ENCODE measurements at regions not wholly inside any gene's neighbourhood (a gene's known extent, or its start where the extent isn't known, plus 50 kb on each side); places are given as distances from the start of the nearest gene placed in this dataset.

DNA sequence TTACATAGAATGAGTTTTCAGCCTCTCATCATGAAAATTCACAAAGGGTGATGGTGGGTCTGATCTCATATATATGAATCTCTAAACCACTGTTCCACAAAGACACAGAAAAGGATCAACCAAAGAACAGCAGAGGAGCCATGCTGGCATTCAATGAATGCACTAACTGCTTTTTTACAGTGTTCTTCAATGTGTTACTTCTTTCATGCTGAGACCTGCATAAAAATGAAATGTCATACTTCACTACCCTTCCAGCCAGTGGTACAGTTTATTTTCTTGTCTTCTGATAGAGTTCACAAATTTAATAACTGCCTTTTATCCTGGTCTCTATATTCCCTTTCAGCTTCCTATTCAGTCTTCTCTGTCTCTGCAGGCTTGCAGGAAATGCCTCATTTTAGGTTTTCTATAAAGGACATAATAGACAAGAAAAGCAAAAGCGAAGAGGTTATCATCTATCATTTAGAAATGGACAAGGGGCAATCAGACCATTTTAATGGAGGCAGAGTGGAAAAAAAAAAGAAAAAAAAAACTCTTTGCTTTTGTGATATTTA, 836.7 kb upstream of the FOXG1 start:
- no peaks in the 10 kb centered on the region for H3K9me3 ChIP-seq (ENCODE audit: low read length)
- peak overlapping the region; percentile 6 for H3K4me3 ChIP-seq (ENCODE audit: low read length)
- no peaks in the 10 kb centered on the region for H3F3A ChIP-seq (ENCODE audit: insufficient read depth, low read length, poor library complexity, severe bottlenecking)
- no peak for TF ChIP-seq MXI1 (conservative IDR thresholded peaks at IDR 0.05; ENCODE audit: poor library complexity, severe bottlenecking)
- peak; percentile 61 for TF ChIP-seq RAD21 (conservative IDR thresholded peaks at IDR 0.05)
- TF ChIP-seq SMC3 (conservative IDR thresholded peaks at IDR 0.05; ENCODE audit: poor library complexity) = peak; percentile 57
- TF ChIP-seq REST (IDR thresholded peaks at IDR 0.05; ENCODE audit: borderline replicate concordance) = peak; percentile 85
- peak; percentile 88 for TF ChIP-seq EP300 (conservative IDR thresholded peaks at IDR 0.05; ENCODE audit: poor library complexity, severe bottlenecking)
- TF ChIP-seq POLR2AphosphoS5 (IDR thresholded peaks at IDR 0.05) = peak; percentile 73
- no peak for TF ChIP-seq CTCF (IDR thresholded peaks at IDR 0.05; ENCODE audit: poor library complexity, severe bottlenecking)
- no peaks in the 10 kb centered on the region for H3K9me2 ChIP-seq (ENCODE audit: insufficient read depth, low read length)
- peak overlapping the region; percentile 36 for H3K9ac ChIP-seq (ENCODE audit: low read length)
- no peaks in the 10 kb centered on the region for H3K79me2 ChIP-seq (replicated peaks; ENCODE audit: insufficient read depth, low read length)
- no peak overlapping the region for H2AFZ ChIP-seq (ENCODE audit: low read depth, low read length)
- H3K27ac ChIP-seq (ENCODE audit: low read length) = peak overlapping the region; percentile 78
- no peaks in the 10 kb centered on the region for H3K36me3 ChIP-seq (ENCODE audit: insufficient read depth, low read length)
- no peak overlapping the region for H3K4me2 ChIP-seq (ENCODE audit: low read length)
- H3K27me3 ChIP-seq (ENCODE audit: insufficient read depth, low read depth, low read length) = no peaks in the 10 kb centered on the region
- H4K20me1 ChIP-seq (ENCODE audit: insufficient read depth) = no peaks in the 10 kb centered on the region

- Histone ChIP-seq H3K4me3 (ENCODE audit: low read length) (no peak overlapping the region), H3K27ac (ENCODE audit: low read length) (no peak overlapping the region), H2AFZ (ENCODE audit: low read depth, low read length) (no peak overlapping the region), H3K4me2 (ENCODE audit: low read length) (no peak overlapping the region), H3K9me3 (ENCODE audit: low read length) (no peaks in the 10 kb centered on the region), H3K9me2 (ENCODE audit: insufficient read depth, low read length) (no peaks in the 10 kb centered on the region), H3F3A (ENCODE audit: insufficient read depth, low read length, poor library complexity, severe bottlenecking) (no peaks in the 10 kb centered on the region), H3K27me3 (ENCODE audit: insufficient read depth, low read depth, low read length) (no peaks in the 10 kb centered on the region), H3K36me3 (ENCODE audit: insufficient read depth, low read length) (no peaks in the 10 kb centered on the region), H4K20me1 (ENCODE audit: insufficient read depth) (no peaks in the 10 kb centered on the region), H3K9ac (ENCODE audit: low read length) (no peak overlapping the region), H3K79me2 (replicated peaks; ENCODE audit: insufficient read depth, low read length) (no peaks in the 10 kb centered on the region)
- no peak for TF ChIP-seq EZH2 (IDR thresholded peaks at IDR 0.05; ENCODE audit: borderline replicate concordance, insufficient read depth, low read length, poor library complexity, severe bottlenecking)
- no peak for TF ChIP-seq RAD21 (conservative IDR thresholded peaks at IDR 0.05)
Observed at GRCh38 chr14:27938392-27938791, 828.2 kb upstream of the FOXG1 start.

GRCh38 chr14:27945512-27945911, 821.1 kb upstream of the FOXG1 start:
- TF ChIP-seq CTCF (IDR thresholded peaks at IDR 0.05; ENCODE audit: poor library complexity, severe bottlenecking) = no peak
- TF ChIP-seq EP300 (conservative IDR thresholded peaks at IDR 0.05; ENCODE audit: poor library complexity, severe bottlenecking) = no peak
- no peak for TF ChIP-seq REST (IDR thresholded peaks at IDR 0.05; ENCODE audit: borderline replicate concordance)
- no peak for TF ChIP-seq RAD21 (conservative IDR thresholded peaks at IDR 0.05)
- no peak overlapping the region for H3K9ac ChIP-seq (ENCODE audit: low read length)
- H3K4me2 ChIP-seq (ENCODE audit: low read length) = no peak overlapping the region
- no peaks in the 10 kb centered on the region for H4K20me1 ChIP-seq (ENCODE audit: insufficient read depth)
- H3K79me2 ChIP-seq (replicated peaks; ENCODE audit: insufficient read depth, low read length) = no peaks in the 10 kb centered on the region
- H3K9me2 ChIP-seq (ENCODE audit: insufficient read depth, low read length) = no peaks in the 10 kb centered on the region
- H3K9me3 ChIP-seq (ENCODE audit: low read length) = no peaks in the 10 kb centered on the region
- H3K36me3 ChIP-seq (ENCODE audit: insufficient read depth, low read length) = no peaks in the 10 kb centered on the region
- no peaks in the 10 kb centered on the region for H3K27me3 ChIP-seq (ENCODE audit: insufficient read depth, low read depth, low read length)
- H3F3A ChIP-seq (ENCODE audit: insufficient read depth, low read length, poor library complexity, severe bottlenecking) = no peaks in the 10 kb centered on the region
- no peak overlapping the region for H2AFZ ChIP-seq (ENCODE audit: low read depth, low read length)
- no peak overlapping the region for H3K27ac ChIP-seq (ENCODE audit: low read length)
- no peak overlapping the region for H3K4me3 ChIP-seq (ENCODE audit: low read length)
